GM18858 (cell line): ENCODE measurements at regions not wholly inside any gene's neighbourhood (a gene's known extent, or its start where the extent isn't known, plus 50 kb on each side); places are given as distances from the start of the nearest gene placed in this dataset.
"Not testable (repeated sequence)": the region's sequence is repeated elsewhere in the genome, so short reads cannot be mapped to it uniquely, and the experiment has no call there.

Source experiments
- ATAC-seq: cut with Tn5 transposase; IDR thresholded peaks from one replicate; pipeline ENCODE4 v1.9.1; 2021; ENCODE audit not compliant: unreplicated experiment

GRCh38 chr2:7736646-7737305 lies 819.6 kb downstream of the RNF144A start:
- no peak for ATAC-seq

GRCh38 chr2:7738596-7738995 lies 821.4 kb downstream of the RNF144A start:
- no peak for ATAC-seq

- no peak for ATAC-seq
Observed at GRCh38 chr2:7740114-7740513, 822.9 kb downstream of the RNF144A start.

DNA sequence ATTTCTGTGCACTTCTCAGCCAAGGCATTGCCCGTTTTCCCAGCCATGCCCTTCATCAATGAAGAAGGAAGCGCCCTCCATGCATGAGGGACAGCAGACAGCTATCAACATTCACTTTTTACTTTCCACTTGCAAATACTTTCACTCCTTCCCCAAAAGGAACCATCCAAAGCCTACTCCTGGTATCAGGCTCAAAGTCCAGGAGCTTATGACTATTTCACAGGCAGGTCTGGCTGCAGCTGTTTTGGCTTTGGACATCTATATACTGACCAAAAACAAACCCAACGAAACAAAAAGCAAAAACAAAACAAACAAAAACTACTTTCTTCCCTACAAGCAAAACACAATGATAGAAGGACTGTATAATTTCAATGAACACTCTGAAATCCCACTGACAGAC lies 825.1 kb downstream of the RNF144A start:
- no peak for ATAC-seq

- no peak for ATAC-seq
Observed at GRCh38 chr2:7744827-7745226, 827.6 kb downstream of the RNF144A start.

DNA sequence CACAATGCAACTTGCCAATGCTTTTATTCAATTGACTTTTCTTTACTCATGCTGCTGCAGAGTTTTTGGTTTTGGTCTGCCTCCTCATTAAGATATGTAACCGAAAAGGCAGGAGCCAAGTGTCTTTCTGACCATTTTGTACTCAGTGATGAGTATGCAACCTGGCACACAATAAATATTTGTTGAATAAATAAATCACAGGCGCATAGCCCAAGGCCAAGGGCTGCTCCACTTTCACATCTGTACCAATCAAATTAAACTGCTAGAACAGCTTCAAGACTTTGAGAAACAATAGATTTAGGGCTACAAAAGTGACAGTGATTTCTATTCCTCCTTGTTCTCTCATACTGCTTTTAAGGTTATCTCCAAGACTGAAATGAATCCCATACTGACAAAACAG lies 828.2 kb downstream of the RNF144A start:
- no peak for ATAC-seq

DNA sequence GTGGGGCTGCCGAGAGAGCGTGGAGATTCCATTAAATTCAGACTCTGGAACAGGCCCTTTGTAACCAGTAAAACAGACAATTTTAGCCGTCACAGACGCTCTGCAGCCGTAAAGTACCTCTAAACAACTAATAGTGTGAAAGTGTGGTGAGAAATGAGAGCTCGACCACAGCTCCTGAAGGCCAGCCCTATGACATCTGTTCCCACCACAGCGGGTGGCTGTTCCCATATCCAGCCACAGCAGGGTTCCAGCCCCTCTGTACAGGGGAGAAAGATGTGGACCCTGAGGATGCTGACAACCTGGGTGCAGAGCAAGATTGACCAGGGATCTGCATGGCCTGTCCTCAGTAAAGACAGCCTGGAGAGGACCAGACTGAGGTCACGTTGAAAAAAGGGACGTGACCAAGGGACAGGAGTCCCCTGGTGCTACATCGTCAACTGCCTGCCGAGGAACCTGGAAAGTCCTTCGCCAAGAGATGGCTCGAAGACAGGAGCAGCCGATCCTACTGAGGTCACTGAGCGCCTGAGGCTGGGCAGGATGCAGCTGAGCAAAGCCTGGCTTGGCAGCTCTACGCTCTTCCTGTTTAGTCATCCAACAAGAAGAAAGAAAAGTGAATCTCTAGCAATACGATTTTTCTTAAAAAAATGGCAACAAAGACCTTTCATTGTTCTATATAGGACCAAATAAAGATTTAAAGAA lies 831.7 kb downstream of the RNF144A start:
- ATAC-seq: no peak

- ATAC-seq: no peak
Observed at GRCh38 chr2:7749895-7750559, 832.8 kb downstream of the RNF144A start.

DNA sequence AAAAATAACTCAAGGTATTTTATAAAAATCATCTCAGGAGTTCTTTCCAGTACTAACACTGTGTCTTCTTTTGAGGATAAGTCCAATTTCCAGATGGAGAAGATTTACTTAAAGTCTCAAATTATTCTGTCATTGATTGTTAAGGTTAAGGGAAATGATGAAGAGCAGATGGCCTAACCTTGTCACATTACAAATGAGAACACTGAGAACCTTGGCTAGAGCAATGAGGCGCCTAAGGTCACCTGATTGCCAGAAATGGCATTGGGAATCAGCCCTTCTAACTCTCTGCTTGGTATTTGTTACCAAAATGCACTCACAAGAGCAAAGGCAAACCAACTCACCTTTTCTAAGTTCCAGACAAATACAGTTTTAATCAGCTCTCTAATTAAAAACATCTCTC lies 835.1 kb downstream of the RNF144A start:
- ATAC-seq: no peak

DNA sequence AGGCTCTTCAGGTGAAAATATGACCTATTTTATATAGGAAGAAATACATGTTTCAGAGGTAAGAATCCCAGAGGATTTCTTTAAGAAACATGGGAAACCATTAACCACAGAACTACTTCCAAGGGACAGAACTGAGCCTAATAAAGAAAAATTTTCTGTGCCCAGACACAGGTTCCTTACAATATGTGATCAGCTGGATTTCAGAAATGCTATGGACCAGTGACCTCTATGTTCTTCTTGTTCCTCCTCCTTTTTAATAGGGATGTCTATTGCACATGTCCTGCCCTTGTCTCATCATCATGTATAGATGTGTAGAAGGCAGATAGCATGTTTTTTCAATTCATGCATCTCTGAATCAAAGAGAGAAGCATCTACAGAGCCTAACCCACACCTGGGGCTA lies 836.6 kb downstream of the RNF144A start:
- ATAC-seq: no peak

DNA sequence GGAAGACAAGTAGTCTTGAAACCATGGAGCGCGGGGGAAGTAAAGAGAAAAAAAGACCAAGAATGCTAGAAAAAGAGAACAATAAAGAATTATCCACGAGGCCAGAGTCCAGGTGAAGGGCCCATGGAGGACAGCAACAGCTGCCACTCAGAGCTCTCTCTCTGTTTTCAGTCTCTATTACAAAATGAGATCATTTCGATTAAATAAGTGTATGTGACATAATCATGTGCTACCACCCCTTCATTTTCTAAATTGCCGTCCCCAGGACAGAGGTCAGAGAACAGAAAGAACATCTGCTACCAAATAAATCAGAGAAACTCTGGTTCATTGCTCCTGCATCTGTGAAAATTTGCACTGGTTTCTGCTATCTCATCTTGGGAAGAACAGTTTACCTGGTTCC lies 838.7 kb downstream of the RNF144A start:
- no peak for ATAC-seq

DNA sequence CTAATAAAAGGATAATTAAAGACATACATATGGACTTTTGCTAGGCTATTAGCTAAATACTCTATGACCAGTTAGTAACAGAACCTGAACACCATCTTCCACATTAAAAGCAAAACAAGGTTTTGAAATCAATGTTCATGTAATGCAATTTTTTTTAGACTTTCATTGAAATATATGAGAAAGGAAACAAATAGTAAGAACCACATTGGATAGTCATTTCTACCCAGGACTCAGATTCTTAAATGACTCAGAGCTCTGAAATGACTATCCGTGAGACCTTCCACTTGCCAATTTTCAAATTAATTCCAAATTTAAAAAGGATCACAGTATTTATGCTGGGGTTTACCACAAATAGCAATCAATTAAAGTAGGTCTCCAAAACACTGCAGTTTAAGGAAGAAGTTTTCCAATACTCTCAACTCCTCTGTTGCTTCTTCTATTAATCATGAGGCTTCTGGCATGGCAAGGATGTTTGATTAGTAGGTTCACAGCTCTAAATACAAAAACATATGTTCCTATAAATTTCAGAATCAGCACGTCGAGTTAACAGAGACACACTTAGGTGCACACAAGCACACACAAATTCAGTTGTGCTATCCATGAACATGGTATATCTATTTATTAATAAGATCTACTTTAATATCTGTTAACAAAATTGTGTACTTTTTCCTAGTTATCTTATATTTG lies 841.0 kb downstream of the RNF144A start:
- ATAC-seq: peak; percentile 88

- no peak for ATAC-seq
Observed at GRCh38 chr2:7759898-7760297, 842.7 kb downstream of the RNF144A start.

DNA sequence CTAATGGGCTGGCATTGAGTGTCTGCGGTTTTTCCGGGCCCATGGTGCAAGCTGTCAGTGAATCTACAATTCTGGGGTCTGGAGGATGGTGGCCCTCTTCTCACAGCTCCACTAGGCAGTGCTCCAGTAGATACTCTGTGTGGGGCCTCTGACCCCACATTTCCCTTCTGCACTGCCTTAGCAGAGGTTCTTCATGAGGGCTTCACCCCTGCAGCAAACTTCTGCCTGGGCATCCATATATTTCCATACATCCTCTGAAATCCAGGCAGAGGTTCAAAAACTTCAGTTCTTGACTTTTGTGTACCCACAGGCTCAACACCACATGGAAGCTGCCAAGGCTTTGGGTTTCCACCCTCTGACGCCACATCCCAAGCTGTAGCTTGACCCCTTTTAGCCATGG lies 846.2 kb downstream of the RNF144A start:
- not testable (repeated sequence) for ATAC-seq

- ATAC-seq: no peak
Observed at GRCh38 chr2:7765236-7765635, 848.0 kb downstream of the RNF144A start.

- ATAC-seq: no peak
Observed at GRCh38 chr2:7766088-7766722, 849.0 kb downstream of the RNF144A start.

- no peak for ATAC-seq
Observed at GRCh38 chr2:7766978-7767565, 849.9 kb downstream of the RNF144A start.

DNA sequence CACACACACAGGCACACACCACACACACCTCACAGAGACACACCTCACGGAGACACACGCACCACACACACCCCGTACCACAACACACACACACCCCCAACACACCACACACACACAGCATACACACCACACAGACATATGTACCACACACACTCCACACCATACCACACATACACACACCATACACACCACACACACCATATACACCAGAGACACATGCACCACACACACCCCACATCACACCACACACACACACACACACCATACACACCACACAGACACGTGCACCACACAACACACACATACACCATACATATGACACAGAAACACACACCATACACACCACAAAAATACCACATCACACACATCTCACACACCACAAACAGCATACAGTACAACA lies 850.7 kb downstream of the RNF144A start:
- no peak for ATAC-seq

- no peak for ATAC-seq
Observed at GRCh38 chr2:7771781-7772180, 854.6 kb downstream of the RNF144A start.

GRCh38 chr2:7773362-7774360 lies 856.4 kb downstream of the RNF144A start:
- ATAC-seq: peak; percentile 77
